ENCODE measurements at regions not wholly inside any gene's neighbourhood (a gene's known extent, or its start where the extent isn't known, plus 50 kb on each side); places are given as distances from the start of the nearest gene placed in this dataset.

GRCh38 chr4:1504595-1505500, 98.6 kb upstream of the NKX1-1 start:
- TF ChIP-seq, protein P1, sequence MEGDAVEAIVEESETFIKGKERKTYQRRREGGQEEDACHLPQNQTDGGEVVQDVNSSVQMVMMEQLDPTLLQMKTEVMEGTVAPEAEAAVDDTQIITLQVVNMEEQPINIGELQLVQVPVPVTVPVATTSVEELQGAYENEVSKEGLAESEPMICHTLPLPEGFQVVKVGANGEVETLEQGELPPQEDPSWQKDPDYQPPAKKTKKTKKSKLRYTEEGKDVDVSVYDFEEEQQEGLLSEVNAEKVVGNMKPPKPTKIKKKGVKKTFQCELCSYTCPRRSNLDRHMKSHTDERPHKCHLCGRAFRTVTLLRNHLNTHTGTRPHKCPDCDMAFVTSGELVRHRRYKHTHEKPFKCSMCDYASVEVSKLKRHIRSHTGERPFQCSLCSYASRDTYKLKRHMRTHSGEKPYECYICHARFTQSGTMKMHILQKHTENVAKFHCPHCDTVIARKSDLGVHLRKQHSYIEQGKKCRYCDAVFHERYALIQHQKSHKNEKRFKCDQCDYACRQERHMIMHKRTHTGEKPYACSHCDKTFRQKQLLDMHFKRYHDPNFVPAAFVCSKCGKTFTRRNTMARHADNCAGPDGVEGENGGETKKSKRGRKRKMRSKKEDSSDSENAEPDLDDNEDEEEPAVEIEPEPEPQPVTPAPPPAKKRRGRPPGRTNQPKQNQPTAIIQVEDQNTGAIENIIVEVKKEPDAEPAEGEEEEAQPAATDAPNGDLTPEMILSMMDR (IDR thresholded peaks at IDR 0.05), result no peak
- no peak for TF ChIP-seq POLR2A (IDR thresholded peaks at IDR 0.05)
- Histone ChIP-seq H3K4me1 (no peaks in the 10 kb centered on the region), H3K9me3 (no peaks in the 10 kb centered on the region), H3K4me3 (no peak overlapping the region), H3K27ac (no peak overlapping the region), H3K27me3 (no peaks in the 10 kb centered on the region), H3K36me3 (ENCODE audit: low read depth, missing control alignments) (no peaks in the 10 kb centered on the region)
- no peak for DNase-seq
- WGBS, 2 donors, result 75 to 84% methylated on average over 14 to 16 of the region's 17 CpGs
- intact Hi-C loops (cut with DNase I; ENCODE audit: low total_unique reads), result no loop called here

DNA sequence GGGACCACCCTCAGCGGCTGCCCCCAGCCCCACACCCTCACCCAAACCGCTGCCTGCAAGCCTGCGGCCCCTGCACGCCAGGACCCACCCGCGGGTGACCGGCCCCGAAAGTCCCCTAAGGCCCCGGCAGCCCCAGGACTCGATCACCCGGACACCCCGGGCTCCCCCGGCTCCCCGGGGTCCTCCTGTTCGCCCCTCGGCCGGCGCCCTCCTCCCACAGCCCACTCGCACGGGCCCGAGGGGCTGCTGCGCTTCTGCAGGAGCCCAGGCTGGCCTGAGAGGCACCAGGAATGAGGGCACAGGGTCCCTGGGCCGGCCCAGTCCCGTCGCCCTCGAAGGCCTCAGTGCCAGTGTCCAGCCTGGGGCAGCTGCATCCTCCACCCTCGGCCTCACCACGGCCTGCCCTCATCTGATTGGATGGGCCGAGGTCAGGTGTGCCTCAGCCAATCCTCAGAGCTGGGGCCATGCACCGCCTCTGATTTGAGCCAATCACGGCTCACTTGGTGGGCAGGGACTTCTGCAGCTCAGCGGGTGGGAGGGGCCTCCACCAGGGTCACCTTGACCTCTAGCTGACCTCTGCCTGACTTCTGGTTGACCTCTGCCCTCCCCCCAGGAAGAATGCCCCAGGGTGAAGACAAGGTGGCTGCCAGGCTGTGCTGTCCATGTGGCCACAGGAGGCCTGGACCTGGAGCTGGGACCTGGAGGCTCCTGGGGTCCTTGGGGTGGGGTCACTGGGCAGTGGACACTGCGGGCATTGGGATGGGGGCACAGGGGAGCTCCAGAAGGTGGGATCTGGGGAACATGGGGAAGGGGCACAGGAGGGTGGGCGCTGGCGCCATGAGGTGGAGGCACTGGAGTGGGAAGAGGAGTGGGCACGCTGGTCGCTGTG, 97.6 kb upstream of the NKX1-1 start:
- Histone ChIP-seq H3K9me3 (no peaks in the 10 kb centered on the region), H3K36me3 (ENCODE audit: low read depth, missing control alignments) (no peaks in the 10 kb centered on the region), H3K4me3 (peak overlapping the region in 1 of 2 donors; percentile 47), H3K27me3 (no peaks in the 10 kb centered on the region), H3K4me1 (no peaks in the 10 kb centered on the region), H3K27ac (no peak overlapping the region)
- peak; percentile 54 for DNase-seq
- WGBS, 2 donors, result 75 to 79% methylated on average over 7 to 36 of the region's 37 CpGs
- intact Hi-C loops (cut with DNase I; ENCODE audit: low total_unique reads), result no loop called here
- no peak for TF ChIP-seq POLR2A (IDR thresholded peaks at IDR 0.05)
- TF ChIP-seq, protein P1 (IDR thresholded peaks at IDR 0.05), result no peak

DNA sequence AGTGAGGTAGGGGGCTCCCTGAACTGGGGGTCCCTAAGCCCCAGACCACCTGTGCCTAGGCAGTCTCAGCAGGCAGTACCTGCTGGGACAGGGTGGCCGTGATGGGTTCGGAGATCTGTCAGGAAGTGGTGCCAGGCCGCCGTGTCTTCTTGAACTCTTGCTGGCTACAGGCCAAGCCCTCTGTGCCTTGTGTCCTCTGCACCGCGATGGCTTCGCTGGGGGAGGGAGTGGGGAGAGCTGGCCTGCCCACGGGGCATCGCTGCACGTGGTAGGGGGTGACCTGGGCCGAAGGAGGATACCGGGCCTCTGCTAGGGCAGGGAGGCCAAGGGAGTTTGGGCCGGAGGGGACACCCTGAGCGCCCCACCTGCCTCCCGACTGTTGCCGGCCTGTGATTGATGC, 96.7 kb upstream of the NKX1-1 start:
- 34 to 43% methylated on average over 4 to 16 of the region's 16 CpGs for WGBS, 2 donors
- DNase-seq, result no peak
- Histone ChIP-seq H3K4me3 (peak overlapping the region in 1 of 2 donors; percentile 47), H3K9me3 (no peaks in the 10 kb centered on the region), H3K36me3 (ENCODE audit: low read depth, missing control alignments) (no peaks in the 10 kb centered on the region), H3K27ac (no peak overlapping the region), H3K27me3 (no peaks in the 10 kb centered on the region), H3K4me1 (no peaks in the 10 kb centered on the region)
- TF ChIP-seq, protein P1 (IDR thresholded peaks at IDR 0.05), result no peak
- TF ChIP-seq POLR2A (IDR thresholded peaks at IDR 0.05), result no peak
- intact Hi-C loops (cut with DNase I; ENCODE audit: low total_unique reads), result no loop called here

GRCh38 chr4:1502501-1502886, 96.3 kb upstream of the NKX1-1 start:
- 68 to 78% methylated on average over 14 to 16 of the region's 16 CpGs for WGBS, 2 donors
- Histone ChIP-seq H3K27me3 (no peaks in the 10 kb centered on the region), H3K9me3 (no peaks in the 10 kb centered on the region), H3K27ac (no peak overlapping the region), H3K4me3 (no peak overlapping the region), H3K36me3 (ENCODE audit: low read depth, missing control alignments) (no peaks in the 10 kb centered on the region), H3K4me1 (no peaks in the 10 kb centered on the region)
- DNase-seq, result no peak
- intact Hi-C loops (cut with DNase I; ENCODE audit: low total_unique reads), result no loop called here
- TF ChIP-seq POLR2A (IDR thresholded peaks at IDR 0.05), result no peak
- TF ChIP-seq, protein P1 (IDR thresholded peaks at IDR 0.05), result no peak

Data from testis (tissue), 2 donors.